GM19240 (cell line): ENCODE measurements at regions not wholly inside any gene's neighbourhood (a gene's known extent, or its start where the extent isn't known, plus 50 kb on each side); places are given as distances from the start of the nearest gene placed in this dataset.
"Not testable (repeated sequence)": the region's sequence is repeated elsewhere in the genome, so short reads cannot be mapped to it uniquely, and the experiment has no call there.

Experiments used
- DNase-seq: peaks from one replicate; pipeline ENCODE4 v3.0.0; 2011; ENCODE audit warnings: low spot score; ENCODE audit not compliant: insufficient read length

GRCh38 chr20:47440857-47441773 is 60.6 kb upstream of the NCOA3 start:
- no peak for DNase-seq

GRCh38 chr20:47441774-47442150 is 59.9 kb upstream of the NCOA3 start:
- no peak for DNase-seq

- DNase-seq: not testable (repeated sequence)
Observed at GRCh38 chr20:47443060-47443459, 58.6 kb upstream of the NCOA3 start.

GRCh38 chr20:47444584-47444983 is 57.1 kb upstream of the NCOA3 start:
- DNase-seq: no peak

GRCh38 chr20:47445291-47445690 is 56.4 kb upstream of the NCOA3 start:
- no peak for DNase-seq

GRCh38 chr20:47447350-47448296 is 54.1 kb upstream of the NCOA3 start:
- not testable (repeated sequence) for DNase-seq

GRCh38 chr20:47448429-47448828 is 53.3 kb upstream of the NCOA3 start:
- no peak for DNase-seq

- no peak for DNase-seq
Observed at GRCh38 chr20:47451602-47451904, 50.1 kb upstream of the NCOA3 start.
